ENCODE measurements at regions not wholly inside any gene's neighbourhood (a gene's known extent, or its start where the extent isn't known, plus 50 kb on each side); places are given as distances from the start of the nearest gene placed in this dataset.

DNA sequence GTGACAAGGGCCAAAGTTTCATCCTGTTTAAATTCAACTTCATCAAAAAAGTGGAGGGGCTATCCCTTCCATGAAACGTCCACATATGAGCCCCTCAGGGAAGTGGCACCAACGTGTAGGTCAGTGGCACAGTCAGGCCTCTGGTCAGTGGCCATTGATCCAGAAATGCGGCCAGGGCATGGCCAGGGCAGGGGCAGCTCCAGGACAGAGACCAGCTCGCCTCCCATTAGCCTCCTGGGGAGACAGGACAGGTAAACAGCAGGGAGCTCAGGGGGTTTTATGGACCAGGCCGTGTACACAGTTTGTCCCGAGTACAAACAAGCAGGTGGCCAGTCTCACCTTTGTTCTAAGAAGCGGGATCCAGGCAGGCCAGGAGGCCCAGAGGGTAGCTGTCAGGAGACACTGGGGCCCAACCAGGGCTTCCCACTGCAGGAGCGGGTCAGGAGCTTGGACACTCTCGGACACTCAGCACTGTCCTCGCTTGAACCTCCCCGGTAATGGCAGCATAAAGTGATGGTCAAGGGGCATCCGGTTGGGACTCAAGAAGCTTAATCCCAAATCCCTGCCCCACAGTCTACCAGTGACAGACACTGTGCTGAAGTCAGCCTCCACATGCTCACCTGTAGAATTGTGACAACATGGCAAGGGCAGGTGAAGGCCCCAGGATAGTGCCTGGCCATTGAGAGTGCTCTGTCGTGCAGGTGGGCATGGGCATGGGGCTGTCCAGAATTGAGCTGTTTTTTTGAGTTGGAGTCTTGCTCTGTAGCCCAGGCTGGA, 144.1 kb upstream of the ERRFI1 start:
- ChIA-PET CTCF (interaction anchor here in 1 of 2 donors (0.7 to 1.0 kb wide), 2 partner anchors 17 to 143 kb away, joined by 5 to 6 read pairs; no protein-coding TSS in a partner anchor), POLR2A (interaction anchor here (0.5 to 1.5 kb wide), 2 partner anchors 17 to 56 kb away, joined by 4 to 11 read pairs; no protein-coding TSS in a partner anchor)
- 84% methylated on average over 13 of the region's 13 CpGs for WGBS (ENCODE audit: insufficient coverage)
- peak overlapping the region in 2 of 3 donors; percentile 46 to 48 for H3K4me3 Mint-ChIP-seq
- H3K36me3 ChIP-seq (ENCODE audit: control insufficient read depth in 2 of 2, extremely low read depth in 1 of 2, insufficient read depth in 1 of 2, low read length in 1 of 2): no peaks in the 10 kb centered on the region
- H3K9me3 ChIP-seq: no peaks in the 10 kb centered on the region
- peaks cover 6 to 42% of the 10 kb centered on the region in 2 experiments for H3K4me1 ChIP-seq (ENCODE audit: control insufficient read depth in 1 of 2, extremely low read depth in 1 of 2, insufficient read depth in 2 of 2, low read length in 2 of 2)
- DNase-seq (peak in 1 of 35 experiments; percentile 4), ATAC-seq (replicated peaks in 1 of 4) (peak in 1 of 4 experiments; percentile 12)
- H3K27ac ChIP-seq (ENCODE audit: low read length): peak overlapping the region; percentile 100
- peak overlapping the region; percentile 98 to 99 for H3K27ac Mint-ChIP-seq
- no peaks in the 10 kb centered on the region for H3K9me3 Mint-ChIP-seq
- H3K4me3 ChIP-seq (ENCODE audit: control insufficient read depth in 1 of 2, extremely low read depth in 1 of 2, low read length in 1 of 2): no peak overlapping the region
- H3K27me3 Mint-ChIP-seq: no peaks in the 10 kb centered on the region
- H3K36me3 Mint-ChIP-seq: no peaks in the 10 kb centered on the region
- H3K4me1 Mint-ChIP-seq: peaks cover 18 to 51% (median 48%) of the 10 kb centered on the region in 3 donors
- H3K27me3 ChIP-seq (replicated peaks in 1 of 2; ENCODE audit: control insufficient read depth in 2 of 2, extremely low read depth in 1 of 2, insufficient read depth in 2 of 2, low read length in 1 of 2): no peaks in the 10 kb centered on the region

DNA sequence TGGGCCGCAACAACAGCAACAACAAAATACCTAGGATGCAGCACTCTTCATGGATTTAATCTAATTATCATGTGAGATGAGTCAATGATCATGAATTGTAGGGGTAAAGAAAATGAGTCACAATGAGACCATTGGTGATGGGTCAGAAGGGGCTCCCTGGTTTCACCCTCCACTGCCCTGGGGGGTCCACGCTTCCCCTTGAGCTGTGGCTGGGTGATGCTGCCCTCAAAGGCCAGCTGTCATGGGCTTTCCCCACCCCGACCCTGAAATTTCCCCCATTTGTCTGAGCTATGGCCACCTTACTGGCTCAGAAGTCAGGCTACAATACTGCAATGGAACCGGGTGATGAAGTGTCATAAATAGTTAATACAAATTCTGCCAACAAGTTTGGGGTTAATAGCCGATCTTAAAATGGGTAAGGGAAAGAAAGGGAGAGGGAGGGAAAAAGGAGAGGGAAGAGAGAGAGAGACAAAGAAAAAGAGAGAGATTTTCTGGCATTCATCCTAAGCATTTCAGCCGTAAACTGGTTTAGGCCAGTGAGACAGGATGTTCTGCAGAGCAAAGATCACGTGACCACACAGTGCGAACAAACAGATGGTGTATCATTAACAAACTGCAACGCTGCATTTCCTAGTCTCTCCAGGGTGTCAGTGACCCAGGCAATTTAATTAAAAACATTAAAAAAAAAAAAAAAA, 143.4 kb upstream of the ERRFI1 start:
- DNase-seq (peak in 34 of 35 experiments; percentile 5 to 82 (median 50)), ATAC-seq (replicated peaks in 1 of 4) (peak; percentile 89 to 96 (median 96))
- H3K4me3 ChIP-seq (ENCODE audit: control insufficient read depth in 1 of 2, extremely low read depth in 1 of 2, low read length in 1 of 2): no peak overlapping the region
- H3K27ac Mint-ChIP-seq: peak overlapping the region; percentile 98 to 99
- ChIA-PET POLR2A (interaction anchor here in 1 of 2 donors (0.5 to 1.5 kb wide), 2 partner anchors 16 to 19 kb away, joined by 3 to 4 read pairs; no protein-coding TSS in a partner anchor), CTCF (interaction anchor here in 1 of 2 donors (0.7 kb wide), 1 partner anchor 143 kb away, joined by 6 read pairs; no protein-coding TSS in a partner anchor)
- peaks cover 18 to 51% (median 48%) of the 10 kb centered on the region in 3 donors for H3K4me1 Mint-ChIP-seq
- H3K36me3 ChIP-seq (ENCODE audit: control insufficient read depth in 2 of 2, extremely low read depth in 1 of 2, insufficient read depth in 1 of 2, low read length in 1 of 2): no peaks in the 10 kb centered on the region
- H3K9me3 ChIP-seq: no peaks in the 10 kb centered on the region
- H3K36me3 Mint-ChIP-seq: no peaks in the 10 kb centered on the region
- no peaks in the 10 kb centered on the region for H3K27me3 ChIP-seq (replicated peaks in 1 of 2; ENCODE audit: control insufficient read depth in 2 of 2, extremely low read depth in 1 of 2, insufficient read depth in 2 of 2, low read length in 1 of 2)
- peaks cover 6 to 42% of the 10 kb centered on the region in 2 experiments for H3K4me1 ChIP-seq (ENCODE audit: control insufficient read depth in 1 of 2, extremely low read depth in 1 of 2, insufficient read depth in 2 of 2, low read length in 2 of 2)
- H3K9me3 Mint-ChIP-seq: no peaks in the 10 kb centered on the region
- no peaks in the 10 kb centered on the region for H3K27me3 Mint-ChIP-seq
- peak overlapping the region; percentile 100 for H3K27ac ChIP-seq (ENCODE audit: low read length)
- 16% methylated on average over 5 of the region's 9 CpGs for WGBS (ENCODE audit: insufficient coverage)
- H3K4me3 Mint-ChIP-seq: peak overlapping the region; percentile 28 to 48 (median 46)

DNA sequence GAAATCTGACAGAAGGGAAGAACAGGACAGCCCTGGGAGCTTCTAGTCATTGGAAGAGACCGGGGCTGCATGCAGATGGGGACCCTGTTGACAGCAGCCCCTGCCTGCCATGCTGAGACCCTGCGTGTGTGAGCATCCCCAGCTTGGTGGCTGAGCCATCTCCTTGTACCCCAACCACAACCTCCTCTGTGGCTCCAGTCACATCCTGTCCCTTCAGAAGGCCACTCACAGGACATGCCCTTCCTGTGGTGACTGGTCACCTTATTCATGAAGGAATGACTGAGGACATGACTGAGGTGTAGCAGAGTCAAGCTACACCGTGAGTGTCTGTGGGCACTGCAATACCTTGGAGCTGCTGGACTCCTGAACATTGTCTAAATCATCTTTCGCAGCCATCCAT, 141.8 kb upstream of the ERRFI1 start:
- no peaks in the 10 kb centered on the region for H3K27me3 Mint-ChIP-seq
- Histone ChIP-seq H3K4me1 (ENCODE audit: control insufficient read depth in 1 of 2, extremely low read depth in 1 of 2, insufficient read depth in 2 of 2, low read length in 2 of 2) (peaks cover 6 to 42% of the 10 kb centered on the region in 2 experiments), H3K4me3 (ENCODE audit: control insufficient read depth in 1 of 2, extremely low read depth in 1 of 2, low read length in 1 of 2) (no peak overlapping the region), H3K27me3 (replicated peaks in 1 of 2; ENCODE audit: control insufficient read depth in 2 of 2, extremely low read depth in 1 of 2, insufficient read depth in 2 of 2, low read length in 1 of 2) (no peaks in the 10 kb centered on the region), H3K27ac (ENCODE audit: low read length) (peak overlapping the region; percentile 34), H3K9me3 (no peaks in the 10 kb centered on the region), H3K36me3 (ENCODE audit: control insufficient read depth in 2 of 2, extremely low read depth in 1 of 2, insufficient read depth in 1 of 2, low read length in 1 of 2) (no peaks in the 10 kb centered on the region)
- H3K27ac Mint-ChIP-seq: peak overlapping the region; percentile 69 to 80
- H3K4me1 Mint-ChIP-seq: peaks cover 18 to 52% (median 48%) of the 10 kb centered on the region in 3 donors
- no peaks in the 10 kb centered on the region for H3K9me3 Mint-ChIP-seq
- no peak overlapping the region for H3K4me3 Mint-ChIP-seq
- CTCF ChIA-PET: interaction anchor here in 1 of 2 donors (0.5 kb wide), 1 partner anchor 48 kb away, joined by 7 read pairs; no protein-coding TSS in a partner anchor
- POLR2A ChIA-PET: interaction anchor here (0.7 to 0.8 kb wide), 2 partner anchors 55 to 643 kb away, joined by 4 to 6 read pairs; no protein-coding TSS in a partner anchor
- ATAC-seq (replicated peaks in 1 of 4): no peak
- WGBS (ENCODE audit: insufficient coverage): 78% methylated on average over 4 of the region's 4 CpGs
- no peak for DNase-seq
- H3K36me3 Mint-ChIP-seq: no peaks in the 10 kb centered on the region

DNA sequence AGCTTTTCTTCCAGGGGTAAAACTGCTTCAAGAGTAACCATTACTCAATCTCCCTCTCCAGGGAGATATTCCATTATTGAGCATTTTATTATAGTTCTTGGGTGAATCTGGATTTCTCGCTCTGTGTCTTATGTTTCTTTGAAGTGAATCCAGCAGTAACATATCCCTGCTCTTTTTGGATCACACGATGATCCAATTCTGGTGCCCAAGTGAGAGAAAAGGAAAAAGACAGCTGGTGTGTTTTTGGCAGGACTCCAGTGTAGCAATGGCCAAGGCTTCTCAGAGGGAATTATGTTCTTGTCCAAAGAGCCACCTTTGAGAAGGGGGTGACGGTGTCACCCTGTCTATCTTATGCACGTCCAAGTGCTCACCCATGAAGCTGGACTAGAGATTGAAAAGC, 140.3 kb upstream of the ERRFI1 start:
- peaks cover 6 to 42% of the 10 kb centered on the region in 2 experiments for H3K4me1 ChIP-seq (ENCODE audit: control insufficient read depth in 1 of 2, extremely low read depth in 1 of 2, insufficient read depth in 2 of 2, low read length in 2 of 2)
- WGBS (ENCODE audit: insufficient coverage): 100% methylated on average over 4 of the region's 4 CpGs
- ChIA-PET CTCF (no interaction called here), POLR2A (no interaction called here)
- no peak overlapping the region for H3K4me3 Mint-ChIP-seq
- H3K9me3 Mint-ChIP-seq: no peaks in the 10 kb centered on the region
- peaks cover 0 to 4% of the 10 kb centered on the region in 2 donors for H3K27me3 Mint-ChIP-seq
- H3K27ac Mint-ChIP-seq: no peak overlapping the region
- no peak overlapping the region for H3K4me3 ChIP-seq (ENCODE audit: control insufficient read depth in 1 of 2, extremely low read depth in 1 of 2, low read length in 1 of 2)
- peaks cover 25 to 46% (median 43%) of the 10 kb centered on the region in 3 donors for H3K4me1 Mint-ChIP-seq
- H3K36me3 ChIP-seq (ENCODE audit: control insufficient read depth in 2 of 2, extremely low read depth in 1 of 2, insufficient read depth in 1 of 2, low read length in 1 of 2): no peaks in the 10 kb centered on the region
- H3K36me3 Mint-ChIP-seq: no peaks in the 10 kb centered on the region
- no peaks in the 10 kb centered on the region for H3K9me3 ChIP-seq
- no peaks in the 10 kb centered on the region for H3K27me3 ChIP-seq (replicated peaks in 1 of 2; ENCODE audit: control insufficient read depth in 2 of 2, extremely low read depth in 1 of 2, insufficient read depth in 2 of 2, low read length in 1 of 2)
- ATAC-seq (replicated peaks in 1 of 4) (no peak), DNase-seq (no peak)
- peak overlapping the region; percentile 28 for H3K27ac ChIP-seq (ENCODE audit: low read length)

DNA sequence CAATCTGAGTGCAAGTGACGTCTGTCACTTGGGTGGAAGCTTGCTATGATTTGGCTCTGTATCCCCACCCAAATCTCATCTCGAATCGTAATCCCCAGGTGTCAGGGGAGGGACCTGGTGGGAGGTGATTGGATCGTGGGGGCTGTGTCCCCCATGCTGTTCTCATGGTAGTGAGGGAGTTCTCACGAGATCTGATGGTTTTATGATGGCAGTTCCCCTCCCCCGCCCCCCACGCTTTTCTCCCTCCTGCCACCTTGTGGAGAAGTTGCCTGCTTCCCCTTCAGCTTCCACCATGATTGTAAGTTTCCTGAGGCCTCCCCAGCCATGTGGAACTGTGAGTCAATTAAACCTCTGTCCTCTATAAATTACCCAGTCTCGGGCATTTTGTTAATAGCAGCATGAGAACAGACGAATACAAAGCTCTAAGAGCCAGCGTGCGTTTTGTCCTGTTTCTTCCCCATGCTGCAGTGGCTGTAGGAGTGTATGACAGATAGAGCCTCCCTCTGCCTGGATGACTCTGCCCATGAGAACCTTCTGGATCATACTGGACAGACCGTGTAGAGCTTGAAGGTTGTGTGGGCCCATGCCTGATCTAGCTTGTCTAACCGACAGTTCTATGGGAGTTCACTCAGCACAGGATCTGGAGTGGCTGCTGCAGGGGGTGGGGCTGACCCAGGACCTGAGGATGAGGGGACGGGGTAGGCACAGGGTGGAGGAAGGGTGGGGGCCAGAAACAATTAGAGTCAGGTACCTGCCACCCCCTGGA, 139.7 kb upstream of the ERRFI1 start:
- 100% methylated on average over 7 of the region's 14 CpGs for whole genome bisulfite sequencing (ENCODE audit: insufficient coverage)
- Mint-ChIP-seq H3K4me1 (peaks cover 26 to 42% (median 41%) of the 10 kb centered on the region in 3 donors), H3K9me3 (no peaks in the 10 kb centered on the region), H3K36me3 (no peaks in the 10 kb centered on the region), H3K27me3 (peaks cover 0 to 4% of the 10 kb centered on the region in 2 donors), H3K27ac (no peak overlapping the region), H3K4me3 (no peak overlapping the region)
- POLR2A ChIA-PET: interaction anchor here in 1 of 2 donors (0.6 kb wide), 1 partner anchor 615 kb away, joined by 3 read pairs; no protein-coding TSS in a partner anchor
- H3K36me3 ChIP-seq (ENCODE audit: control insufficient read depth in 2 of 2, extremely low read depth in 1 of 2, insufficient read depth in 1 of 2, low read length in 1 of 2): no peaks in the 10 kb centered on the region
- no peaks in the 10 kb centered on the region for H3K27me3 ChIP-seq (replicated peaks in 1 of 2; ENCODE audit: control insufficient read depth in 2 of 2, extremely low read depth in 1 of 2, insufficient read depth in 2 of 2, low read length in 1 of 2)
- H3K4me1 ChIP-seq (ENCODE audit: control insufficient read depth in 1 of 2, extremely low read depth in 1 of 2, insufficient read depth in 2 of 2, low read length in 2 of 2): peaks cover 6 to 42% of the 10 kb centered on the region in 2 experiments
- CTCF ChIA-PET: interaction anchor here in 1 of 2 donors (0.6 kb wide), 1 partner anchor 148 kb away, joined by 3 read pairs; no protein-coding TSS in a partner anchor
- no peak overlapping the region for H3K4me3 ChIP-seq (ENCODE audit: control insufficient read depth in 1 of 2, extremely low read depth in 1 of 2, low read length in 1 of 2)
- H3K27ac ChIP-seq (ENCODE audit: low read length): no peak overlapping the region
- no peak for ATAC-seq (replicated peaks in 1 of 4)
- no peaks in the 10 kb centered on the region for H3K9me3 ChIP-seq
- no peak for DNase-seq
